H1 (cell line): ENCODE measurements at regions not wholly inside any gene's neighbourhood (a gene's known extent, or its start where the extent isn't known, plus 50 kb on each side); places are given as distances from the start of the nearest gene placed in this dataset.

Experiments used
- CTCF ChIA-PET: fragments of 300-600 bp; sonication (Branson Sonifier 250); formaldehyde crosslinking; loops from one replicate; lab custom pipeline; 2021; ENCODE audit not compliant: partially characterized antibody; lab: Charles Lee
- POLR2A ChIA-PET: fragments of 300-600 bp; sonication (Branson Sonifier 250); formaldehyde crosslinking; loops from one replicate; lab custom pipeline; 2021; ENCODE audit warnings: inconsistent platforms; ENCODE audit not compliant: partially characterized antibody; lab: Charles Lee
- DNase-seq, 2 experiments: peaks; one replicate each; pipeline versions ENCODE4 v3.0.0 to v3.0.0-alpha.2; 2010 to 2022; ENCODE audit warnings: low spot score in 2 of 2, low read depth in 1 of 2, mixed read lengths in 1 of 2
- FAIRE-seq: peaks from 2 replicates; lab custom pipeline; 2011; peaks lifted over from hg19 to GRCh38; lab: Jason Lieb, UNC
- H2AFZ ChIP-seq: 2 replicates; pipeline ENCODE4 v1.8.1; 2012; ENCODE audit warnings: low read length, inconsistent platforms
- H2AK5ac ChIP-seq: 2 replicates; pipeline ENCODE4 v1.6.1; 2013; ENCODE audit warnings: low read depth, low read length
- H2BK120ac ChIP-seq: replicated peaks from 2 replicates; pipeline ENCODE3; 2013; ENCODE audit warnings: low read depth, low read length, inconsistent platforms
- H2BK12ac ChIP-seq: 2 replicates; pipeline ENCODE4 v1.6.1; 2013; ENCODE audit warnings: low read depth, low read length
- H2BK15ac ChIP-seq: 2 replicates; pipeline ENCODE4 v1.6.1; 2013; ENCODE audit warnings: low read length
- H2BK20ac ChIP-seq: 2 replicates; pipeline ENCODE4 v1.6.1; 2013; ENCODE audit warnings: low read length
- H2BK5ac ChIP-seq: 2 replicates; pipeline ENCODE4 v1.6.1; 2013; ENCODE audit warnings: low read depth, low read length
- H3K14ac ChIP-seq: 2 replicates; pipeline ENCODE4 v1.6.1; 2013; ENCODE audit warnings: inconsistent platforms; ENCODE audit not compliant: insufficient read length
- H3K18ac ChIP-seq: 2 replicates; pipeline ENCODE4 v1.6.1; 2013; ENCODE audit warnings: low read length; ENCODE audit errors: extremely low read depth
- H3K23ac ChIP-seq: 2 replicates; pipeline ENCODE4 v1.6.1; 2013; ENCODE audit warnings: inconsistent platforms; ENCODE audit not compliant: insufficient read length
- H3K23me2 ChIP-seq: 2 replicates; pipeline ENCODE4 v1.6.1; 2013; ENCODE audit warnings: low read depth, low read length
- H3K27ac ChIP-seq: 2 replicates; pipeline ENCODE4 v1.6.1; 2011; ENCODE audit warnings: low read depth, low read length, inconsistent platforms
- H3K27me3 ChIP-seq, 4 experiments: replicated peaks in 1 of 4; 1 replicate in 1 of 4; 2 replicates in 3 of 4; pipeline versions ENCODE4 v1.6.1 to v1.8.1; 2011 to 2013; ENCODE audit warnings: low read length in 3 of 4, mild to moderate bottlenecking in 3 of 4, inconsistent platforms in 2 of 4, mixed read lengths in 2 of 4, moderate library complexity in 1 of 4; ENCODE audit not compliant: control insufficient read depth in 3 of 4, insufficient read depth in 3 of 4; ENCODE audit errors: extremely low read depth in 1 of 4
- H3K36me3 ChIP-seq, 4 experiments: 2 replicates each; pipeline versions ENCODE4 v1.6.1 to v1.8.1; 2011 to 2013; ENCODE audit warnings: mild to moderate bottlenecking in 4 of 4, low read length in 3 of 4, moderate library complexity in 2 of 4, control low read depth in 1 of 4, inconsistent platforms in 1 of 4; ENCODE audit not compliant: insufficient read depth in 4 of 4, control insufficient read depth in 2 of 4
- H3K4ac ChIP-seq: replicated peaks from 2 replicates; pipeline ENCODE3; 2013; ENCODE audit warnings: low read length, low read depth, mixed read lengths, inconsistent platforms; ENCODE audit not compliant: insufficient read length
- H3K4me1 ChIP-seq, 4 experiments: replicated peaks in 1 of 4; 1 replicate in 1 of 4; 2 replicates in 3 of 4; pipeline versions ENCODE4 v1.6.1 to v1.8.1; 2011 to 2013; ENCODE audit warnings: low read length in 3 of 4, inconsistent platforms in 2 of 4, mixed read lengths in 1 of 4; ENCODE audit not compliant: insufficient read depth in 4 of 4, control insufficient read depth in 3 of 4
- H3K4me2 ChIP-seq, 2 experiments: 2 replicates each; pipeline versions ENCODE4 v1.6.1 to v1.8.1; 2011 to 2013; ENCODE audit warnings: low read depth in 2 of 2, low read length in 2 of 2, control low read depth in 1 of 2, inconsistent platforms in 1 of 2, mild to moderate bottlenecking in 1 of 2; ENCODE audit not compliant: insufficient read depth in 1 of 2
- H3K4me3 ChIP-seq, 4 experiments: fragments of 200-600, 300-600 bp in 1 of 4; sonication (generic), shearing (Covaris generic), sonication (Bioruptor Twin) in 1 of 4; 2 replicates each; pipeline versions ENCODE4 v1.5.1 to v1.8.1; 2011 to 2016; ENCODE audit warnings: low read length in 4 of 4, low read depth in 3 of 4, control low read depth in 2 of 4, inconsistent platforms in 2 of 4, mild to moderate bottlenecking in 2 of 4, mixed read lengths in 1 of 4, moderate library complexity in 1 of 4; ENCODE audit not compliant: insufficient read depth in 2 of 4; ENCODE audit errors: extremely low read depth in 1 of 4
- H3K56ac ChIP-seq: replicated peaks from 2 replicates; pipeline ENCODE3; 2013; ENCODE audit warnings: low read depth, mild to moderate bottlenecking, mixed read lengths, low read length, inconsistent platforms; ENCODE audit not compliant: insufficient read length
- H3K79me1 ChIP-seq: 2 replicates; pipeline ENCODE4 v1.6.1; 2013; ENCODE audit warnings: low read depth, low read length, control low read depth
- H3K79me2 ChIP-seq, 2 experiments: 2 replicates each; pipeline versions ENCODE4 v1.6.1 to v1.8.1; 2012 to 2013; ENCODE audit warnings: low read length in 2 of 2, mild to moderate bottlenecking in 2 of 2, inconsistent platforms in 1 of 2; ENCODE audit not compliant: insufficient read depth in 2 of 2, control insufficient read depth in 1 of 2
- H3K9ac ChIP-seq, 4 experiments: replicated peaks in 1 of 4; 1 replicate in 1 of 4; 2 replicates in 3 of 4; pipeline versions ENCODE4 v1.6.1 to v1.8.1; 2011 to 2013; ENCODE audit warnings: low read depth in 3 of 4, low read length in 3 of 4, control low read depth in 2 of 4, mild to moderate bottlenecking in 2 of 4, moderate library complexity in 2 of 4, inconsistent platforms in 1 of 4; ENCODE audit errors: extremely low read depth in 1 of 4
- H3K9me3 ChIP-seq, 2 experiments: 2 replicates each; pipeline versions ENCODE4 v1.6.1 to v1.8.1; 2012 to 2013; ENCODE audit warnings: mild to moderate bottlenecking in 2 of 2, moderate library complexity in 2 of 2, control low read depth in 1 of 2, inconsistent platforms in 1 of 2, low read depth in 1 of 2, low read length in 1 of 2, mixed read lengths in 1 of 2; ENCODE audit not compliant: insufficient read depth in 2 of 2
- H4K20me1 ChIP-seq, 2 experiments: replicated peaks in 1 of 2; 2 replicates each; pipeline versions ENCODE3 to v1.8.1; 2011 to 2013; ENCODE audit warnings: inconsistent platforms in 2 of 2, low read length in 2 of 2, mild to moderate bottlenecking in 1 of 2; ENCODE audit not compliant: insufficient read depth in 2 of 2, control insufficient read depth in 1 of 2
- H4K5ac ChIP-seq: 2 replicates; pipeline ENCODE4 v1.6.1; 2013; ENCODE audit warnings: low read length, low read depth, mixed read lengths, inconsistent platforms; ENCODE audit not compliant: insufficient read length
- H4K8ac ChIP-seq: 2 replicates; pipeline ENCODE4 v1.8.0; 2013; ENCODE audit warnings: mild to moderate bottlenecking, moderate library complexity, low read length, inconsistent platforms; ENCODE audit not compliant: insufficient read depth; ENCODE audit errors: extremely low read depth
- H4K91ac ChIP-seq: replicated peaks from 2 replicates; pipeline ENCODE3; 2013; ENCODE audit warnings: low read length, mixed read lengths, inconsistent platforms; ENCODE audit not compliant: insufficient read length
- CREB1 ChIP-seq: IDR thresholded peaks from 2 replicates; pipeline ENCODE4 v1.6.1; 2012; ENCODE audit warnings: inconsistent platforms
- WGBS, 2 experiments: shearing (Covaris generic) in 1 of 2; methylation state at CpG; one replicate each; pipeline versions ENCODE4 v1.1.6 to v1.1.7; 2013 to 2015; ENCODE audit warnings: low lambda C conversion rate in 2 of 2, mixed read lengths in 2 of 2, inconsistent platforms in 1 of 2, low coverage in 1 of 2, missing lambda C conversion rate in 1 of 2; ENCODE audit not compliant: insufficient replicate concordance in 2 of 2, insufficient coverage in 1 of 2, insufficient read length in 1 of 2; ENCODE audit errors: extremely low coverage in 1 of 2, missing lambda C conversion rate in 1 of 2; 5-methylcytosine and 5-hydroxymethylcytosine counted together

GRCh38 chr13:81293594-81294164 lies 952.8 kb upstream of the SPRY2 start:
- no peak overlapping the region for H2BK120ac ChIP-seq
- FAIRE-seq (no peak), DNase-seq (no peak)
- no peak overlapping the region for H2AK5ac ChIP-seq
- 61% methylated on average over 2 of the region's 2 CpGs; no CpG with 5 or more reads in 1 of the 2 experiments for WGBS, 2 experiments
- H3K79me1 ChIP-seq, result no peaks in the 10 kb centered on the region
- H2BK15ac ChIP-seq, result no peak overlapping the region
- no peak overlapping the region for H2BK20ac ChIP-seq
- H3K4me3 ChIP-seq, result no peak overlapping the region
- no peak overlapping the region for H2BK12ac ChIP-seq
- H3K36me3 ChIP-seq, result no peaks in the 10 kb centered on the region
- H3K14ac ChIP-seq, result no peak overlapping the region
- H2AFZ ChIP-seq, result no peak overlapping the region
- no peaks in the 10 kb centered on the region for H3K79me2 ChIP-seq
- H4K8ac ChIP-seq, result no peak overlapping the region
- no peaks in the 10 kb centered on the region for H3K27me3 ChIP-seq
- no peaks in the 10 kb centered on the region for H4K20me1 ChIP-seq
- H3K18ac ChIP-seq, result no peak overlapping the region
- no peaks in the 10 kb centered on the region for H3K4me1 ChIP-seq
- no peak overlapping the region for H2BK5ac ChIP-seq
- no peak overlapping the region for H3K9ac ChIP-seq
- H4K91ac ChIP-seq, result no peak overlapping the region
- no peak overlapping the region for H3K4ac ChIP-seq
- H3K23ac ChIP-seq, result no peak overlapping the region
- H3K23me2 ChIP-seq, result no peaks in the 10 kb centered on the region
- no peaks in the 10 kb centered on the region for H3K9me3 ChIP-seq
- no peak for TF ChIP-seq CREB1
- no peak overlapping the region for H3K4me2 ChIP-seq
- ChIA-PET CTCF (no interaction called here), POLR2A (no interaction called here)
- H4K5ac ChIP-seq, result no peak overlapping the region
- H3K56ac ChIP-seq, result no peak overlapping the region
- H3K27ac ChIP-seq, result no peak overlapping the region
